ENCODE measurements at regions not wholly inside any gene's neighbourhood (a gene's known extent, or its start where the extent isn't known, plus 50 kb on each side); places are given as distances from the start of the nearest gene placed in this dataset.

DNA sequence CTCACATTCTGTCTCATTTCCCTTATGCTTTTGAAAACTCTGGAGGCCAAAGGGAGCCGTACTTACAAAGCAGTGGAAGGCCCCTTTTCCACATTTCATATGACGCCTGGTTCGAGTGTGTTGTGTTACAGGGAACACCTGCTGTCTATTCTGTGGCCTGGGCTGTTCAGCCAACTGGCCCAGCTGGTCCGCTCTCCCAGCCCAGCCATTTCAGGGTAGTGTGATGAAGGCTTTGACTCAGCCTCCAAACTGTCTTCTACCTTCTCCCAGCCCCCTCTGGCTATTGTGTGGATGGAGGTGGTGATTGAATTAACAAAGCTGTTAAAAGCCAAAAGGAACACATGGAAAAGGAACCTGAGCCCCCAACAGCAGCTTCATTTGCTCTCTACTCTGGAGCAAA lies 233.8 kb downstream of the ICOS start:
- TF ChIP-seq EZH2 (IDR thresholded peaks at IDR 0.05) (no peak), POLR2AphosphoS5 (IDR thresholded peaks at IDR 0.05; ENCODE audit: borderline replicate concordance, low read depth, low read length) (no peak)
